T-cell (primary cell): ENCODE measurements at regions not wholly inside any gene's neighbourhood (a gene's known extent, or its start where the extent isn't known, plus 50 kb on each side); places are given as distances from the start of the nearest gene placed in this dataset.
"Not testable (repeated sequence)": the region's sequence is repeated elsewhere in the genome, so short reads cannot be mapped to it uniquely, and the experiment has no call there.

Experiments used
- ATAC-seq, 4 experiments: fragments of 200-7000 bp in 3 of 4; fragments of 150-1000 bp in 1 of 4; cut with Tn5 transposase; replicated peaks in 1 of 4; 1 replicate in 3 of 4; 2 replicates in 1 of 4; pipeline ENCODE4 v1.10.0; 2021; ENCODE audit warnings: moderate library complexity in 3 of 4, mild to moderate bottlenecking in 2 of 4, moderate number of reproducible peaks in 1 of 4
- CTCF ChIA-PET, 2 donors: fragments of 300-600 bp; sonication (Branson Sonifier 250); formaldehyde crosslinking; loops; one replicate each; lab custom pipeline; 2022; ENCODE audit warnings: antibody characterized with exemption in 2 of 2; lab: Charles Lee
- POLR2A ChIA-PET, 2 donors: fragments of 300-600 bp; sonication (Branson Sonifier 250); formaldehyde crosslinking; loops; one replicate each; lab custom pipeline; 2022; ENCODE audit warnings: antibody characterized with exemption in 2 of 2; lab: Charles Lee
- DNase-seq, 35 experiments: peaks; one replicate each; pipeline versions ENCODE4 v3.0.0 to v3.0.0-alpha.2; 2013 to 2023
- H3K27ac ChIP-seq: one replicate; pipeline ENCODE4 v1.5.1; 2013; ENCODE audit warnings: low read length
- H3K27me3 ChIP-seq, 2 experiments: replicated peaks in 1 of 2; 1 replicate in 1 of 2; 2 replicates in 1 of 2; pipeline versions ENCODE4 v1.6.1 to v1.7.0; 2013; ENCODE audit warnings: low read length in 1 of 2, mixed read lengths in 1 of 2; ENCODE audit not compliant: control insufficient read depth in 2 of 2, insufficient read depth in 2 of 2; ENCODE audit errors: extremely low read depth in 1 of 2
- H3K36me3 ChIP-seq, 2 donors: 1 replicate in 1 of 2; 2 replicates in 1 of 2; pipeline versions ENCODE4 v1.6.1 to v1.7.0; 2013; ENCODE audit warnings: low read length in 1 of 2; ENCODE audit not compliant: control insufficient read depth in 2 of 2, insufficient read depth in 1 of 2; ENCODE audit errors: extremely low read depth in 1 of 2
- H3K4me1 ChIP-seq, 2 experiments: 1 replicate in 1 of 2; 2 replicates in 1 of 2; pipeline versions ENCODE4 v1.6.1 to v1.7.0; 2013; ENCODE audit warnings: low read length in 2 of 2, mixed read lengths in 1 of 2; ENCODE audit not compliant: insufficient read depth in 2 of 2, control insufficient read depth in 1 of 2; ENCODE audit errors: extremely low read depth in 1 of 2
- H3K4me3 ChIP-seq, 2 donors: 1 replicate in 1 of 2; 2 replicates in 1 of 2; pipeline versions ENCODE4 v1.5.1 to v1.7.0; 2013; ENCODE audit warnings: mild to moderate bottlenecking in 2 of 2, low read length in 1 of 2, moderate library complexity in 1 of 2; ENCODE audit not compliant: control insufficient read depth in 1 of 2; ENCODE audit errors: extremely low read depth in 1 of 2
- H3K9me3 ChIP-seq: 2 replicates; pipeline ENCODE4 v1.7.0; 2013
- H3K27ac Mint-ChIP-seq, 2 donors: one replicate each; pipeline ENCODE4 v1.8.0; 2020 to 2021; ENCODE audit warnings: mild to moderate bottlenecking in 2 of 2, mixed read lengths in 2 of 2
- H3K27me3 Mint-ChIP-seq, 2 donors: one replicate each; pipeline ENCODE4 v1.8.0; 2021 to 2022; ENCODE audit warnings: mixed read lengths in 2 of 2
- H3K36me3 Mint-ChIP-seq: one replicate; pipeline ENCODE4 v1.8.0; 2021; ENCODE audit warnings: mixed read lengths
- H3K4me1 Mint-ChIP-seq, 3 donors: one replicate each; pipeline ENCODE4 v1.8.0; 2020 to 2022; ENCODE audit warnings: mixed read lengths in 3 of 3, mild to moderate bottlenecking in 1 of 3
- H3K4me3 Mint-ChIP-seq, 3 donors: one replicate each; pipeline ENCODE4 v1.8.0; 2020 to 2022; ENCODE audit warnings: mild to moderate bottlenecking in 3 of 3, mixed read lengths in 3 of 3, moderate library complexity in 3 of 3
- H3K9me3 Mint-ChIP-seq, 3 donors: one replicate each; pipeline ENCODE4 v1.8.0; 2020 to 2022; ENCODE audit warnings: mixed read lengths in 3 of 3
- WGBS: methylation state at CpG from one replicate; pipeline ENCODE4 v1.1.5; 2013; ENCODE audit warnings: missing lambda C conversion rate; ENCODE audit not compliant: insufficient coverage; 5-methylcytosine and 5-hydroxymethylcytosine counted together

- CTCF ChIA-PET, H3K27ac ChIP-seq, H3K36me3 ChIP-seq, DNase-seq, H3K4me3 Mint-ChIP-seq, H3K27me3 Mint-ChIP-seq, H3K4me3 ChIP-seq, POLR2A ChIA-PET, H3K36me3 Mint-ChIP-seq, H3K4me1 Mint-ChIP-seq, H3K9me3 ChIP-seq, H3K27ac Mint-ChIP-seq, H3K9me3 Mint-ChIP-seq, ATAC-seq, H3K4me1 ChIP-seq, H3K27me3 ChIP-seq: not testable (repeated sequence)
- WGBS: no CpG with 5 or more reads among the region's 4 CpGs
These were observed 58.6 kb upstream of the AGAP9 start for GRCh38 chr10:47582051-47582450.

- H3K36me3 ChIP-seq, CTCF ChIA-PET, ATAC-seq, H3K27me3 Mint-ChIP-seq, H3K9me3 Mint-ChIP-seq, H3K27ac Mint-ChIP-seq, H3K4me1 Mint-ChIP-seq, H3K27me3 ChIP-seq, H3K4me1 ChIP-seq, H3K36me3 Mint-ChIP-seq, H3K4me3 ChIP-seq, H3K9me3 ChIP-seq, H3K27ac ChIP-seq, H3K4me3 Mint-ChIP-seq, DNase-seq, POLR2A ChIA-PET: not testable (repeated sequence)
- no CpG with 5 or more reads among the region's 2 CpGs for WGBS
These were observed 56.6 kb upstream of the AGAP9 start for GRCh38 chr10:47580063-47580462.

GRCh38 chr10:47578547-47578946 lies 55.1 kb upstream of the AGAP9 start:
- CTCF ChIA-PET, ATAC-seq, H3K36me3 ChIP-seq, POLR2A ChIA-PET, H3K27me3 Mint-ChIP-seq, H3K27me3 ChIP-seq, H3K4me3 ChIP-seq, DNase-seq, H3K27ac Mint-ChIP-seq, H3K4me1 Mint-ChIP-seq, H3K4me1 ChIP-seq, H3K9me3 ChIP-seq, H3K9me3 Mint-ChIP-seq, H3K4me3 Mint-ChIP-seq, H3K36me3 Mint-ChIP-seq, H3K27ac ChIP-seq: not testable (repeated sequence)
